DOHH2 (cell line): ENCODE measurements at regions not wholly inside any gene's neighbourhood (a gene's known extent, or its start where the extent isn't known, plus 50 kb on each side); places are given as distances from the start of the nearest gene placed in this dataset.

Source experiments
- H3F3A ChIP-seq: fragments of 200-600 bp; sonication (generic), shearing (Covaris generic); 2 replicates; pipeline ENCODE4 v1.6.0; 2016; ENCODE audit warnings: antibody characterized with exemption, mild to moderate bottlenecking; ENCODE audit not compliant: control insufficient read depth, insufficient read depth
- H3K27ac ChIP-seq: fragments of 200-600 bp; sonication (generic); 2 replicates; pipeline ENCODE4 v1.5.1; 2014; ENCODE audit warnings: low read depth, mild to moderate bottlenecking, low read length, moderate library complexity
- H3K27me3 ChIP-seq: fragments of 200-600 bp; sonication (generic); 2 replicates; pipeline ENCODE4 v1.6.1; 2014; ENCODE audit warnings: mild to moderate bottlenecking, low read length, mixed read lengths; ENCODE audit not compliant: control insufficient read depth
- H3K36me3 ChIP-seq: fragments of 200-600 bp; sonication (generic); 2 replicates; pipeline ENCODE4 v1.6.1; 2014; ENCODE audit warnings: mild to moderate bottlenecking, low read length, moderate library complexity, mixed read lengths; ENCODE audit not compliant: control insufficient read depth
- H3K4me1 ChIP-seq: fragments of 200-600 bp; sonication (generic); 2 replicates; pipeline ENCODE4 v1.6.1; 2014; ENCODE audit warnings: mild to moderate bottlenecking, low read length, mixed read lengths; ENCODE audit not compliant: control insufficient read depth
- H3K4me2 ChIP-seq: fragments of 200-600 bp; sonication (generic); 2 replicates; pipeline ENCODE4 v1.6.0; 2014; ENCODE audit warnings: mild to moderate bottlenecking, low read length, moderate library complexity
- H3K4me3 ChIP-seq: fragments of 200-600 bp; sonication (generic); 2 replicates; pipeline ENCODE4 v1.5.1; 2014; ENCODE audit warnings: mild to moderate bottlenecking, low read length, mixed read lengths
- H3K79me2 ChIP-seq: fragments of 200-600 bp; sonication (generic); 2 replicates; pipeline ENCODE4 v1.6.1; 2014; ENCODE audit warnings: mild to moderate bottlenecking, low read length, mixed read lengths; ENCODE audit not compliant: control insufficient read depth
- H3K9me2 ChIP-seq: fragments of 200-600 bp; sonication (generic); replicated peaks from 2 replicates; pipeline ENCODE4 v1.6.1; 2014; ENCODE audit warnings: mild to moderate bottlenecking, low read length, mixed read lengths; ENCODE audit not compliant: control insufficient read depth
- H3K9me3 ChIP-seq: fragments of 200-600 bp; sonication (generic); 2 replicates; pipeline ENCODE4 v1.6.1; 2014; ENCODE audit warnings: antibody characterized with exemption, low read length, mixed read lengths; ENCODE audit not compliant: control insufficient read depth, insufficient read depth
- H4K20me1 ChIP-seq: fragments of 200-600 bp; sonication (generic); 2 replicates; pipeline ENCODE4 v1.6.0; 2014; ENCODE audit warnings: low read depth, mild to moderate bottlenecking, antibody characterized with exemption, low read length, moderate library complexity; ENCODE audit not compliant: control insufficient read depth, insufficient read depth
- CTCF ChIP-seq: fragments of 200-600 bp; sonication (generic); IDR thresholded peaks from one replicate; pipeline ENCODE4 v1.5.1; 2014; ENCODE audit warnings: antibody characterized with exemption, mild to moderate bottlenecking, low read depth, low read length; ENCODE audit not compliant: poor library complexity, severe bottlenecking
- EZH2phosphoT487 ChIP-seq: fragments of 200-600 bp; sonication (generic); IDR thresholded peaks from 2 replicates; pipeline ENCODE4 v1.6.1; 2017; ENCODE audit warnings: borderline replicate concordance, mild to moderate bottlenecking, antibody characterized with exemption, low read length, moderate library complexity, mixed read lengths

- Histone ChIP-seq H3K9me2 (no peaks in the 10 kb centered on the region), H3K4me1 (peaks cover 66% of the 10 kb centered on the region), H3K4me2 (peak overlapping the region; percentile 98), H3K79me2 (peaks cover 18% of the 10 kb centered on the region), H3K27ac (peak overlapping the region; percentile 84), H3K36me3 (peaks cover 88% of the 10 kb centered on the region), H3K4me3 (peak overlapping the region; percentile 70), H3K9me3 (no peaks in the 10 kb centered on the region), H3F3A (peaks cover 29% of the 10 kb centered on the region), H3K27me3 (no peaks in the 10 kb centered on the region), H4K20me1 (no peaks in the 10 kb centered on the region)
- no peak for TF ChIP-seq EZH2phosphoT487
Measured at GRCh38 chr3:72175296-72175858, 390.4 kb upstream of the PROK2 start.

DNA sequence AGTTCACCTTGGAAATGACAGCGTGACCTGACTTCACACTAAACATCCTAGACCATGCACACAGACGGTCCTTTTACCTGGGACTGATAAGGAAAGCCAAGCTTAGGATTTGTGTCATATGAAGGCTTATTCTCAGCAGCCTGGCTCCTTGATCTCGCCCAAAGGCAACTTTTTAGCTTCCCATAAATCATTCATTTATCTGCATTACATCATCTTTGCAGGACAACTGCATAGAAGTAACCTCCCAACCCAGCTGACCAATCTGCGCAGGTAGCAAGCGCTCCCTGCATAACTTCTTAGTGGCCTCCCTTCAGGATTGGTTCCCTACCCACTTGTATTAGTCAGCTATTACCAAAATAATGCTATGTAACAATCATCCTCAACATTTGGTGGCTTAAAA is 389.9 kb upstream of the PROK2 start:
- Histone ChIP-seq H3K79me2 (peaks cover 22% of the 10 kb centered on the region), H3K4me1 (peaks cover 67% of the 10 kb centered on the region), H3K36me3 (peaks cover 88% of the 10 kb centered on the region), H3K27ac (peak overlapping the region; percentile 84), H3K9me2 (no peaks in the 10 kb centered on the region), H3F3A (peaks cover 27% of the 10 kb centered on the region), H3K27me3 (no peaks in the 10 kb centered on the region), H4K20me1 (no peaks in the 10 kb centered on the region), H3K9me3 (no peaks in the 10 kb centered on the region), H3K4me2 (0 out of 2 replicates have a peak overlapping the region, but pooled peaks have one; percentile 98), H3K4me3 (peak overlapping the region; percentile 70; the same call in 1 of the 2 replicates)
- no peak for TF ChIP-seq EZH2phosphoT487
- no peak for TF ChIP-seq CTCF

- H3K27me3 ChIP-seq, result no peaks in the 10 kb centered on the region
- H3K9me2 ChIP-seq, result no peaks in the 10 kb centered on the region
- peaks cover 74% of the 10 kb centered on the region for H3K4me1 ChIP-seq
- no peak overlapping the region for H3K4me2 ChIP-seq
- peaks cover 90% of the 10 kb centered on the region for H3K36me3 ChIP-seq
- H3K9me3 ChIP-seq, result no peaks in the 10 kb centered on the region
- no peak overlapping the region for H3K27ac ChIP-seq
- no peaks in the 10 kb centered on the region for H4K20me1 ChIP-seq
- H3K79me2 ChIP-seq, result peaks cover 30% of the 10 kb centered on the region
- TF ChIP-seq EZH2phosphoT487 (no peak), CTCF (no peak)
- peaks cover 19% of the 10 kb centered on the region for H3F3A ChIP-seq
- no peak overlapping the region for H3K4me3 ChIP-seq
Measured at GRCh38 chr3:72174040-72174439, 389.1 kb upstream of the PROK2 start.

DNA sequence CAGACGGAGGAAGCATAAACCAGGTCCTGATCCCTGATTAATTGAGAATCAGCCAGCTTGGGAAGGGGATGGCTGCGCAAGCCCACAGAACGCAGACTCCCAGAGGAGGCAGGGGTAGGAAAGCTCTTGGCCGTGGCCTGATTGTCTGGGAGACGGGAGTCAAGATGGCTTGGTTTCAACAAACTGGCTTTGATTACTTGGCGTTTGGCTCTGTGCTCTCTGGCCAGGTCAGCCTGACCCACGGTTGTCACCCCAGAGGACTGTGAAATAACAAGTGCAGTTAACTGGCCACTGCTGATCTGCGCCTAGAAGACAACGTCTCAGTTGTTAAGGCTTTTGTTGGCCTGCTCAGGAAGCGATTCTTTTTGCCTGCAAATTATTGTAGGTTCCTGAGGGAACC is 387.0 kb upstream of the PROK2 start:
- H3K4me2 ChIP-seq, result no peak overlapping the region
- no peak overlapping the region for H3K27ac ChIP-seq
- H3K4me3 ChIP-seq, result no peak overlapping the region
- peaks cover 66% of the 10 kb centered on the region for H3K4me1 ChIP-seq
- peaks cover 47% of the 10 kb centered on the region for H3K79me2 ChIP-seq
- H3F3A ChIP-seq, result peaks cover 11% of the 10 kb centered on the region
- no peaks in the 10 kb centered on the region for H3K9me3 ChIP-seq
- TF ChIP-seq EZH2phosphoT487, result no peak
- TF ChIP-seq CTCF, result no peak
- H3K9me2 ChIP-seq, result no peaks in the 10 kb centered on the region
- no peaks in the 10 kb centered on the region for H3K27me3 ChIP-seq
- no peaks in the 10 kb centered on the region for H4K20me1 ChIP-seq
- peaks cover 92% of the 10 kb centered on the region for H3K36me3 ChIP-seq
